ENCODE measurements at regions not wholly inside any gene's neighbourhood (a gene's known extent, or its start where the extent isn't known, plus 50 kb on each side); places are given as distances from the start of the nearest gene placed in this dataset.

DNA sequence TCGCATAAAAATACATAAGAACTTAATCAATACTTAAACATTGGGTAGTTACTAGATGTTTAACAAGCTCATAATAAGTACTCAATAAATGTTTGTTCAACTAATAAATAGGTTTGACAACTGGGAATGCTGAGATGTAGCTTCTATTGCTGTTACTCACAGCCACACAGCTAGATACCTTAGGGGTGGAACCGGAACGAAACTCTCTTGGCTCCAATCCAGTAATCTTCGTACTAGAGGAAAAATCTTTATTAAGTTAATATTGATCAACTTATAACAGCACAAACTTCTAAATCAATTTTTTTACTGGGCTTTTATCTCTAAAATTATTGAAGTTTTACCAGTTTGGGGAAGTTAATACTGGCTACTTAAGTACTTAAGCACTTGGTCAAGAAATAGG is 247.8 kb downstream of the PAX3 start:
- TF ChIP-seq, protein P1, sequence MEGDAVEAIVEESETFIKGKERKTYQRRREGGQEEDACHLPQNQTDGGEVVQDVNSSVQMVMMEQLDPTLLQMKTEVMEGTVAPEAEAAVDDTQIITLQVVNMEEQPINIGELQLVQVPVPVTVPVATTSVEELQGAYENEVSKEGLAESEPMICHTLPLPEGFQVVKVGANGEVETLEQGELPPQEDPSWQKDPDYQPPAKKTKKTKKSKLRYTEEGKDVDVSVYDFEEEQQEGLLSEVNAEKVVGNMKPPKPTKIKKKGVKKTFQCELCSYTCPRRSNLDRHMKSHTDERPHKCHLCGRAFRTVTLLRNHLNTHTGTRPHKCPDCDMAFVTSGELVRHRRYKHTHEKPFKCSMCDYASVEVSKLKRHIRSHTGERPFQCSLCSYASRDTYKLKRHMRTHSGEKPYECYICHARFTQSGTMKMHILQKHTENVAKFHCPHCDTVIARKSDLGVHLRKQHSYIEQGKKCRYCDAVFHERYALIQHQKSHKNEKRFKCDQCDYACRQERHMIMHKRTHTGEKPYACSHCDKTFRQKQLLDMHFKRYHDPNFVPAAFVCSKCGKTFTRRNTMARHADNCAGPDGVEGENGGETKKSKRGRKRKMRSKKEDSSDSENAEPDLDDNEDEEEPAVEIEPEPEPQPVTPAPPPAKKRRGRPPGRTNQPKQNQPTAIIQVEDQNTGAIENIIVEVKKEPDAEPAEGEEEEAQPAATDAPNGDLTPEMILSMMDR (IDR thresholded peaks at IDR 0.05), result no peak
- no peak for TF ChIP-seq POLR2AphosphoS5 (IDR thresholded peaks at IDR 0.05)
- no peak for TF ChIP-seq POLR2A (IDR thresholded peaks at IDR 0.05)
